Smooth muscle cell (in vitro differentiated cells): ENCODE measurements at regions not wholly inside any gene's neighbourhood (a gene's known extent, or its start where the extent isn't known, plus 50 kb on each side); places are given as distances from the start of the nearest gene placed in this dataset.

Experiments used
- DNase-seq: peaks from one replicate; lab custom pipeline; 2025; ENCODE audit not compliant: unreplicated experiment; lab: John Stamatoyannopoulos, UW
- H2AFZ ChIP-seq: fragments of 200-600 bp; sonication (generic); 2 replicates; pipeline ENCODE4 v1.6.0; 2016; ENCODE audit warnings: antibody characterized with exemption, low read depth, mild to moderate bottlenecking
- H3F3A ChIP-seq: fragments of 200-600 bp; sonication (generic); 2 replicates; pipeline ENCODE4 v1.6.0; 2017; ENCODE audit warnings: antibody characterized with exemption, low read depth
- H3K27ac ChIP-seq: fragments of 200-600 bp; sonication (generic); 2 replicates; pipeline ENCODE4 v1.5.1; 2016; ENCODE audit warnings: low read depth, mild to moderate bottlenecking
- H3K27me3 ChIP-seq: fragments of 200-600 bp; sonication (generic); 2 replicates; pipeline ENCODE4 v1.6.1; 2016; ENCODE audit warnings: low read depth, mild to moderate bottlenecking
- H3K36me3 ChIP-seq: fragments of 200-600 bp; sonication (generic); 2 replicates; pipeline ENCODE4 v1.5.1; 2016; ENCODE audit warnings: low read depth
- H3K4me1 ChIP-seq: fragments of 200-600 bp; sonication (generic); 2 replicates; pipeline ENCODE4 v1.5.1; 2016; ENCODE audit warnings: low read depth
- H3K4me2 ChIP-seq: fragments of 200-600 bp; sonication (generic); 2 replicates; pipeline ENCODE4 v1.6.0; 2016; ENCODE audit warnings: mild to moderate bottlenecking
- H3K4me3 ChIP-seq: fragments of 200-600 bp; sonication (generic); 2 replicates; pipeline ENCODE4 v1.5.1; 2016; ENCODE audit warnings: mild to moderate bottlenecking
- H3K79me2 ChIP-seq: fragments of 200-600 bp; sonication (generic); 2 replicates; pipeline ENCODE4 v1.6.0; 2016; ENCODE audit warnings: low read depth, mild to moderate bottlenecking
- H3K9ac ChIP-seq: fragments of 200-600 bp; sonication (generic); 2 replicates; pipeline ENCODE4 v1.6.0; 2016; ENCODE audit warnings: low read depth
- H3K9me3 ChIP-seq: fragments of 200-600 bp; sonication (generic); replicated peaks from 2 replicates; pipeline ENCODE4 v1.5.1; 2016; ENCODE audit warnings: low read depth
- H4K20me1 ChIP-seq: fragments of 200-600 bp; sonication (generic); 2 replicates; pipeline ENCODE4 v1.6.0; 2016; ENCODE audit warnings: low read depth
- CTCF ChIP-seq: fragments of 200-600 bp; sonication (generic); IDR thresholded peaks from 2 replicates; pipeline ENCODE4 v1.5.1; 2017; ENCODE audit warnings: borderline replicate concordance, mild to moderate bottlenecking, antibody characterized with exemption; ENCODE audit not compliant: insufficient read depth, poor library complexity, severe bottlenecking
- WGBS: methylation state at CpG from one replicate; pipeline ENCODE4 v1.1.7; 2016; ENCODE audit warnings: low lambda C conversion rate; 5-methylcytosine and 5-hydroxymethylcytosine counted together

GRCh38 chr5:28737682-28738081, 1699.3 kb upstream of the CDH9 start:
- TF ChIP-seq CTCF = no peak
- H3K9ac ChIP-seq = no peak overlapping the region
- WGBS = 89% methylated on average over 2 of the region's 2 CpGs
- H3K4me1 ChIP-seq = no peaks in the 10 kb centered on the region
- no peak overlapping the region for H3K4me3 ChIP-seq
- no peak for DNase-seq
- no peak overlapping the region for H3K27ac ChIP-seq
- no peak overlapping the region for H3K4me2 ChIP-seq
- H3K27me3 ChIP-seq = no peaks in the 10 kb centered on the region
- H3K9me3 ChIP-seq = no peaks in the 10 kb centered on the region
- no peaks in the 10 kb centered on the region for H3K79me2 ChIP-seq
- H4K20me1 ChIP-seq = no peaks in the 10 kb centered on the region
- H3F3A ChIP-seq = no peaks in the 10 kb centered on the region
- H3K36me3 ChIP-seq = no peaks in the 10 kb centered on the region
- H2AFZ ChIP-seq = no peak overlapping the region

GRCh38 chr5:28737222-28737621, 1698.8 kb upstream of the CDH9 start:
- no peak for DNase-seq
- no peaks in the 10 kb centered on the region for H3K9me3 ChIP-seq
- H3K4me3 ChIP-seq = no peak overlapping the region
- no peak overlapping the region for H3K4me2 ChIP-seq
- no peaks in the 10 kb centered on the region for H3F3A ChIP-seq
- TF ChIP-seq CTCF = no peak
- no peaks in the 10 kb centered on the region for H3K27me3 ChIP-seq
- H2AFZ ChIP-seq = no peak overlapping the region
- no peak overlapping the region for H3K9ac ChIP-seq
- H3K79me2 ChIP-seq = no peaks in the 10 kb centered on the region
- no peaks in the 10 kb centered on the region for H4K20me1 ChIP-seq
- H3K4me1 ChIP-seq = no peaks in the 10 kb centered on the region
- H3K36me3 ChIP-seq = no peaks in the 10 kb centered on the region
- H3K27ac ChIP-seq = no peak overlapping the region

GRCh38 chr5:28734396-28734795, 1696.0 kb upstream of the CDH9 start:
- no peak for TF ChIP-seq CTCF
- no peaks in the 10 kb centered on the region for H3K9me3 ChIP-seq
- WGBS = 79% methylated on average over 3 of the region's 3 CpGs

GRCh38 chr5:28729067-28729466, 1690.7 kb upstream of the CDH9 start:
- Histone ChIP-seq H3K4me3 (no peak overlapping the region), H3K79me2 (no peaks in the 10 kb centered on the region), H3K4me2 (no peak overlapping the region), H3K9me3 (no peaks in the 10 kb centered on the region), H2AFZ (no peak overlapping the region), H3K27ac (no peak overlapping the region), H3K27me3 (no peaks in the 10 kb centered on the region), H3K9ac (no peak overlapping the region), H3K36me3 (no peaks in the 10 kb centered on the region), H3F3A (no peaks in the 10 kb centered on the region), H3K4me1 (no peaks in the 10 kb centered on the region), H4K20me1 (no peaks in the 10 kb centered on the region)
- no peak for DNase-seq
- TF ChIP-seq CTCF = no peak
- 93% methylated on average over 1 of the region's 1 CpG for WGBS

More at GRCh38 chr5:28734396-28734795, 1696.0 kb upstream of the CDH9 start:
- DNase-seq = no peak
- Histone ChIP-seq H3F3A (no peaks in the 10 kb centered on the region), H3K4me1 (no peaks in the 10 kb centered on the region), H3K79me2 (no peaks in the 10 kb centered on the region), H3K4me3 (no peak overlapping the region), H3K36me3 (no peaks in the 10 kb centered on the region), H2AFZ (no peak overlapping the region), H3K27me3 (no peaks in the 10 kb centered on the region), H3K4me2 (no peak overlapping the region), H3K27ac (no peak overlapping the region), H4K20me1 (no peaks in the 10 kb centered on the region), H3K9ac (no peak overlapping the region)
